ENCODE measurements at regions not wholly inside any gene's neighbourhood (a gene's known extent, or its start where the extent isn't known, plus 50 kb on each side); places are given as distances from the start of the nearest gene placed in this dataset.
"Not testable (repeated sequence)": the region's sequence is repeated elsewhere in the genome, so short reads cannot be mapped to it uniquely, and the experiment has no call there.

GRCh38 chr17:45585794-45586650, 95.5 kb upstream of the PLEKHM1 start:
- not testable (repeated sequence) for DNase-seq (ENCODE audit: low read depth, low spot score)

GRCh38 chr17:45586651-45586934, 96.1 kb upstream of the PLEKHM1 start:
- DNase-seq (ENCODE audit: low read depth, low spot score), result not testable (repeated sequence)

DNA sequence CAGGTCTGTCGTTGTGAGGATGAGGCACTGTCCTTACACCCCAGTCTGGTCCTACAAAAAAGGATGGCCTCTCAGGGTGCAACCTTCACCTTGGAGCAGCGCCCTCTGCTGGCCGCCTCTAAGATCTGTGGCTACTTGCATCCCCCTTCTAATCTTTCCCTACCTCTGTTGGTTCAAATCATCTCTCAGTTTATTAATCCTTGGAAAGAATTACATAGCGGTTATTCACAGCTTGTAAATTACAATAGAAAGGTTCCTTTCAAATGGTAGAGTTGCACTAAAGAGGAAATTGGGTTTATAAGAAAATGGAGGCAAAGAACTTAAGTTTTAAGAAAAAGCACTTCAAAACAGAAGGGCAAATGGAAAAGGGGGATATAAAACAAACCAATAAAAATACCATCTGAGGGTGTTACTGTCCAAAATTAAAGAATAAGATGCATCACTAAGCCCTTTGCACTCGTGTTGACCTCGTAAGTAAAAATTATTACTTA, 102.0 kb upstream of the PLEKHM1 start:
- DNase-seq (ENCODE audit: low read depth, low spot score), result peak; percentile 63

DNA sequence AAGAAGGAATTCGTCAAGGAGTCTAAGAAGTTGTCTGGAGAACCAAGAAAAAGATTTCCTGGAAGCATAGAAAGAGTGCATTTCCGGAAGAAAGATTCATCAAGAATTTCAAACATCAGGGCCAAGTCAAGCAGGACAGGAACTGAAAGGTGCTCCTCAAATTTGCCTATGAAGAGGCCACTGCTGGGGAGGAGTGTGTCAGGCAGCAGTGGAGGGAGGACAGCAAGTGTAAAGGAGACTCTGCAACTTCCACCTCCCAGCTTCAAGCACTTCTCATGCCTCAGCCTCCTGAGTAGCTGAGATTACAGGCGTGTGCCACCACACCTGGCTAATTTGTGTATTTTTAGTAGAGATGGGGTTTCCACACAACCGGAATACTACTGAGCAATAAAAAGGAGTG, 105.8 kb upstream of the PLEKHM1 start:
- DNase-seq (ENCODE audit: low read depth, low spot score), result not testable (repeated sequence)

DNA sequence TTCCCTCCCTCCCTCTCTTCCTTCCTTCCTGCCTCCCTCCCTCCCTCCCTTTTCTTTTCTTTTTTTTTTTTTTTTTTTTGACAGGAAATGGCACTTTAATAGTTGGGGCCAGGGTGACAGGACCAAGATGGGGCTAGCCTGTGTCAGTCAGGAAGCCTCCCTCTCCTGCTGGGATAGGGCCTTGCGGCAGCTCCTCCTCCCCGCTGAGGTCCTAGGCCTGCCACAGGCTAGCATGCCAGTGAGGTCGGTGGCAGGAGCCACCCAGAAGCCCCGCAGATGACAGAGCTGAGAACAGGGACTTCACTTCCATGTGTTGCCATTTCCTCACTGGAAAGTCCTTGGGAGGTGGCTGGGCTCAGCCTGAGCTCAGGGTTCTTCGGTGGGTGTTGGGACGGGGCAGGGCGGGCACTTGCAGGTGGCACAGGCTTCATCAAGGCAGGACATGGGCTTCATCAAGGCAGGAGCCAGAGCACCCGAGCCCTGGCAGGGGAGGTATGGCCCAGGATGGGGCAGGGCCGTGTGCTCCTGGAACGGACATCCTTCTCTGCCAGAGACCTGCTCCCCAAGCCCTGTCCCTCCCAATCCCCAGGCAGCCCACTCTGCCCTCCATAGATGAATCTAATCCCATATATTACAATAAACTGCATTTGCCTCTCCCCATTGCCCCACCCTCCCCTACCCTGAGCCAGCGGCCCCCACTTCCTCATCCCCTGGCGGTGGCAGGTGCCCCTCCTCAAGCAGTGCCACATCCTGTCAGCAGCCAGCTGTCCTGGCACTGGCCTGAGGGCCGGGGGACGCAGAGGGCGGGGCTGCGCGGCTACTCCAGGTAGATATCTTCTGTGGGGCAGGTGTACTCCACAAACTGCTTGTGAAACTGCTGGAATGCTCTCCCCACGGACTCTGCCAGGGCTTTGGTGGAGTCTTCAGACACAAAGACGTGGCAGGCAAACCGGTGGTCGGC, 109.8 kb upstream of the PLEKHM1 start:
- not testable (repeated sequence) for DNase-seq (ENCODE audit: low read depth, low spot score)

DNA sequence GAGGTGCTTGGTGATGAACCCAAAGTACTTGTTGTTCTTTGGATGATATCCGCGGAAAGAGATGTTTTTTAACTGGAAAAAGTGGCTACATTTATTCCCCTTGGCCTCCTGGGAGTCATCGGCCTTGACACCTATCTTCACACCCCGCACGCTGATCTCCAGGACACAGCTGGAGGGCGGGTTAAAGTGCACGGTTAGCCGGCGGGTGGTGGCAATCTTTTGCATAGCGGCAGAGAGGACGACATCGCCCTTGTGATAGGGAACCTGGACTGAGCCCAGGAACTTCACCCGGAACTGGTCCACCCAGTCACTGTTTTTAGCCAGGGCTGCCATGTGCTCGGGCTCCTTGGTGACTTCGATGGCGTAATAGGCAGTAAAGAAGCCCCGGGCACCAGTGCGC, 110.5 kb upstream of the PLEKHM1 start:
- not testable (repeated sequence) for DNase-seq (ENCODE audit: low read depth, low spot score)

DNA sequence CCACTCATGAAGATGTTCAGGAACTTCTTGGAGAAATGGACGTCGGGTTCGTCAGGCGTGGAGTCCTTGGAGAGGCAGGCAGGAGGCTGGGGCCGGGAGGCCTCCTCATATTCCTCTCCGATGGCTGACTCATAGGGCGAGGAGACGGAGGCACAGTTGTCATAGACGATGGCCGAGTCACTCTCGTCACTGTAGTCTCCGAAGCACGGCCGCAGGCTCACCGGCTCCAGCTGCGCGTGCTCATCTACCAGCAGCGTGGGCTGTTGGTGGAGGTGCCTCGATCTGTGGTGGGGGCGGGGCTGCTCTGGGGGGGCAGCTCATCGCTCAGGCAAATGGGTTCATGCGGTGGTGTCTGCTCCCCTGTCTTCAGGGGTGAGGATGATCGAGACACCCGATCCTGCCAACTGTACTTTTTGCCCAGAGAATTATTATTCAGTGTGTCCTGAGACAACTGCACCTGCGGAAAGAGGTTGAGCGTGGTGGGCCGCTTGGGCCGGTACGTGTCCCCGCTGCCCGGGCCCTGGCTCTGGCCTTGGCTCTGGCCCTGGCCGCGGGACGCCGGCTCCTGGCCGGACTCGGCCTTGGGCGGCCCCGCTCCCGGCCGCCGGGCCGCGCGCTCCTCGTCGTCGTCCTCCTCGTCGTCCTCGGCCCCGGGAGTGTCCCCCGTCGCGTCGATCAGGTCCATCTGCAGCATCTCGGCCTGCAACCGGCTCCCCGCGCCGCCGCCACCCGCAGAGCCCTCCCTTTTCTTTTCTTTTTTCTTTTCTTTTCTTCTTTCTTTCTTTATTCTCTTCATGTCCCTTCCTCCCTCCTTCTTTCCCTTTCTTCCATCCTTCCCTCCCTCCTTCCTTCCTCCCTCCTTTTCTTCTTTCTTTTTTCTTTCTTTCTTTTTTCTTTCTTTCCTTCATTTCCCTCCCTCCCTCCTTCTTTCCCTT, 111.4 kb upstream of the PLEKHM1 start:
- DNase-seq (ENCODE audit: low read depth, low spot score), result not testable (repeated sequence)

DNA sequence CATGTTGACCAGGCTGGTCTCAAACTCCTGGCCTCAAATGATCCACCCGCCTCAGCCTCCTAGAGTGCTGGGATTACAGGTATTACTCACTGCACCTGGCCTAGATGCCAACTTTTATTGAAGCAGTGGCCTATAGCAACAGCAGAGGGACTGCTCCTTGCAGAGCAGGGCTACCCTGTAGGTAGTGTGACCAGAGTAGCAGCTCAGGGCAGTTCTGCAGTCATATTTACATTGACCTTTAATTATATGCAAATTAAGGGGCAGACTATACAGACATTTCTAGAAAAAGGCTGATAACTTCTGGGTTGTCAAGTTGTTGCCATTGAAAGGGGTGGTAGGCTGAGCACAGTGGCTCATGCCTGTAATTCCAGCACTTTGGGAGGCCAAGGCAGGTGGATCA, 115.2 kb upstream of the PLEKHM1 start:
- DNase-seq (ENCODE audit: low read depth, low spot score), result not testable (repeated sequence)

GRCh38 chr17:45619984-45620405, 129.5 kb upstream of the PLEKHM1 start:
- DNase-seq (ENCODE audit: low read depth, low spot score), result peak; percentile 74

GRCh38 chr17:45620468-45620867, 129.9 kb upstream of the PLEKHM1 start:
- DNase-seq (ENCODE audit: low read depth, low spot score), result not testable (repeated sequence)

DNA sequence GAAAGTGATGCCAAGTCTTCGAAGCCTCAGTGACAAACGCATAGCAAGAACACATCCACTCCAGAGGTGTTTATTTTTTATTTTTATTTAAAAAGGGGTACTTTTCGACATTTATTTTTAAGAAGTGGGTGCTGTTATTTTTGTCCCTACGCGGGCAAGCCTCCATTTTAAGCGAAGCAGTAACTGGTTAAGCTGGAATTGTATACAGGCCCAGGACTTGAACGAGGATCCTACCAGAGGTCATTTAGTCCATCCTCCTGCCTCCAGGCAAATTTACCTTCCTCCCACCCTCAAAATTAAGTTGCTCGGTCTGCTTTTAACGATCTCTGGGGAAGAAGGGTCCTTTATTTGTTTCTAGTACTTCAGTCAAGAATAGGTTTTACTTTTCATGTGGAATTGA, 130.6 kb upstream of the PLEKHM1 start:
- not testable (repeated sequence) for DNase-seq (ENCODE audit: low read depth, low spot score)

DNA sequence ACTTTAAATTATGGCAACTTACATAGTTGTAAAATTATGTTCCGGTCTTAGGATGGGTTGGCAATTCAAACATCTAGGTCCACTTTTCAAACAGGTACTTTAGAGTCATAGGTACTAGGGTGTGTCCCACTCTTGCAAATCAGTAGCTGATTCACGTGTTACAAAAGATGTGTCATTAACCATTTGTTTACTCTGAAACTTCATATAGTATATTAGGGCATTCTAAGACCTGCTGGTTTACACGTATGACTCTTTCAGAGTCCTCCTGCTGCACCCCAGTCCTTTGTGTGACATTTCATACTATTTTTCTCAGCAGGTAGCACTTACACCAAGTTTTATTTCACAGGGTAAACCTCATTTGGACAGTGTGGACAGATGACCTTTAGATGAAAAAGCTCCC, 131.8 kb upstream of the PLEKHM1 start:
- not testable (repeated sequence) for DNase-seq (ENCODE audit: low read depth, low spot score)

- no peak for DNase-seq (ENCODE audit: low read depth, low spot score)
These were observed 137.5 kb upstream of the PLEKHM1 start for GRCh38 chr17:45628019-45628418.

DNA sequence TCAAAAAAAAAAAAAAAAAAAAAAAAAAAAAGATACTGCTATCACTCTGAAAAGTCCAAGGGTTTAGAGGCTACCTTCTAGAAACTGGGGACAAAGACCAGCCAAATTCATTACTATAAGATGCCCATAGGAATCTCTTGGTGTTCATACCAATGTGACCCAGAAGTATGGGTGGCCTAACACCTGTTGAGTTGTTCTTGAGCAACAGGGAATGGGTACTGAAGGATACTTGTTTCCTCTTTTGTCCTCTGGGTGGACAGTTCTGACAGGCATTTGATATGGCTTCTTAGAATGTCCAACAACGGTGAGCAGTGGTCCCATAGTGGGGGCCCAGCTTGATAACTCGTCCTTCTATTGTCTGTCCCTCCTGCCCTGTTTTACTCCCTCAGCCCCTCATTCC, 141.4 kb upstream of the PLEKHM1 start:
- DNase-seq (ENCODE audit: low read depth, low spot score), result no peak

DNA sequence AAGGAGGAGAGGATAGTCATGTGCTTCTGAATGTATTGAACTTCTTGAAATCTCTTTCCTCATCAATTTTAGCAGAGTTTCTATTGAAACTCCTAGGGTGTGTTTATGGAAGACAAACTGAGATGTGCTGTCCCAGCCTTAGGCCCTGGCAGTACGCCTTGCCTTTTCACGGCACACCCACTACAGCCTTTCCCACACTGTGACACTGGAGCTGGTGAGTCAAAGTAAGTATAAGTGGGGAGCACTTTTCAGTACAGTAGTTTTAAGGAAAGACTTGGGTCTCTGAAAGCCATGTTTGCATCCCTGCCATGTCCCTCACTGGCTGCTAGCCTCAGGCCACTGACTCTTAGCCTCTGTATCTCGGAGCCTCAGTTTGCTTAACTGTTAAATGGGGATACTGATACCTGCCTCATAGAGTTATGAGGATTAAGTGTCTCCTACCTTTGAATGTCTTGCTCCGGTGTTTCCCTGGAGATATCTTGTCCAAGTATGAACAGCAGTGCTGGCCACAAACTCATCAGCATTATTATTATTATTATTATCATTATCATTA, 144.7 kb upstream of the CRHR1 start:
- no peak for DNase-seq (ENCODE audit: low read depth, low spot score)

DNA sequence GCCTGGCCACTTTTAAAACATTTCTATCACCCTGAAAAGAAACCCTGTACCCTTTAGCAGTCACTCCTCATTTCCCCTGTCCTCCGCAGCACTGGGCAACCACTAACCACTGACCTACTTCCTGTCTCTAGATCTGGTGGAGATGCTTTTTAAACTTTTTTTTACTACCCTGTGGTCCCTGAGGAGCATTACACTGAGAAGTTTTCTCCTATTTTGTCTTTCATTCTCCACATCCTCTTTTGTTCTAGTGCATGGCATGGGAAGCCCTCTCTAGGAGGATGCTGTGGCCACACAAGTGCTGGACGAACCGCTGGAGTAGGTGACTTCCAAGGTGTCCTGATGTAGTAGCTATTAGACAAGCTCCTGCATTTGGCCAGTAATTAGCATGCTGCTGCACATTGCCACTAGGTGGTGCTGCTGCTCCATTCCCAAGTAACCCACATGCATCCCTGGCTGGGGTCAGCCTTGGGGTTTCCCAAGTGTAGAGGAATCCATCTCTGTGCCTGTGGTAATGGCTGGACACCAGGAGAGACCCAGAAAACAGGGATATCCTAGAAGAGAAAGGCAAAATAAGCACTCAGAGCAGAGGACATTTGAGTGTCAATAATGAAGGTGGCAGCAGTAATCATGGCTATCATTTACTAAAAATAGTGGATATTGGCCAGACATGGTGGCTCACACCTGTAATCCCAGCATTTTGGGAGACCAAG, 143.8 kb upstream of the CRHR1 start:
- DNase-seq (ENCODE audit: low read depth, low spot score), result peak; percentile 40

DNA sequence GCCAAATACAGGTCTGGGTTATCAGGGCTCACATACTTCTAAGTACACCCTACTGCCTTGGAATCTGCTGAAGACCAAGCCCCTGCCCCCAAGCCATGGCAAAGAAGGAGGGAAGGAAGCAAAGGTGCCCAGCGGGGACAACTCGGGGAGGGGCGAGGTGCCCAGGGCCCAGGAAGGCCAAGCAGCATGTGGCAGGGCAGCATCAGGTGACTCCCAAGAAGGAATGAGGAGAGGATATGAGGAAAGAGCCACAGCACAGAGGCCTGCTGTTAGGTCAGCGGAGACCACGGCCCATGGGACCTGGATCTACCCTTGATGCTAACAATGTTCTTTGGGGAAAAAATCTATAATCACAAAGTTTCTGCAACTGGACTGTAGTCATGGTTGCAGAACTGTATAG, 142.6 kb upstream of the CRHR1 start:
- no peak for DNase-seq (ENCODE audit: low read depth, low spot score)

GRCh38 chr17:45643591-45643990, 140.5 kb upstream of the CRHR1 start:
- DNase-seq (ENCODE audit: low read depth, low spot score), result no peak

DNA sequence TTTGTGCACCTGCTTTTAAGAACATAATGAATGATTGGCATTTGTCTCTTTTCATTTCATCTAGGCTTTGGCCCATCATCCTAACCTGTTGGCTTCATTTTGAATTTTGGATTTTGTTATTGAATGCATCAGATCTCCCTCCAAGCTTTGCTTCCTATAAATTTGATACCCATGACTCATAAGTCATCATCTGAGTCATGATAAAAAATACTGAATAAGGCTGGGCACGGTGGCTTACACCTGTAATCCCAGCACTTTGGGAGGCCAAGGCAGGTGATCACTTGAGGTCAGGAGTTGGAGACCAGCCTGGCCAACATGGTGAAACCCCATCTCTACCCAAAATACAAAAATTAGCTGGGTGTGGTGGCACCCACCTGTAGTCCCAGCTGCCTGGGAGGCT, 139.5 kb upstream of the CRHR1 start:
- DNase-seq (ENCODE audit: low read depth, low spot score), result not testable (repeated sequence)

DNA sequence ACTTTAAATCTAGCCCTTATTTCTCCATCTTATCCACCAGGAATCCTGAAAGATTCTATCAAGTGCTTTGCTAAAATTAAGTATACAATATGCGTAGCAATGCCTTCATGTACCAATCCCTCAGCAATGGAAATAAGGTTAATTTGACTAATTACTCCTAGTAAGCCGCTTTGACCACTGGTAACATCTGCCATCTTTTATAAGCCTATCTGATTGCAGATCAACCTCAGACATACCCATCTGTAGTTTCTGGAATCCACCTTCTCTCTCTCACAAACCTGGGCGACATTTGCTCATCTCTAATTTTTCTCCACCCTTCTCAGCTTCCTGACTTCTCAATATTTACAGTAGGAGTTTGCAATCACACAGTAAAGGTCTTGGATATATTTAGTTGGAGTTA, 138.8 kb upstream of the CRHR1 start:
- no peak for DNase-seq (ENCODE audit: low read depth, low spot score)

Measured in activated CD4-positive, CD25-positive, alpha-beta regulatory T cell treated with anti-CD3 and anti-CD28 coated beads, Interleukin-2, amount 50 U/mL, for 16 hours (primary cell).